PC-3 (cell line): ENCODE measurements at regions not wholly inside any gene's neighbourhood (a gene's known extent, or its start where the extent isn't known, plus 50 kb on each side); places are given as distances from the start of the nearest gene placed in this dataset.

Source experiments
- ATAC-seq: fragments of 200-7000 bp; cut with Tn5 transposase; 2 replicates; pipeline ENCODE4 v1.9.1; 2020; ENCODE audit warnings: mild to moderate bottlenecking, moderate library complexity
- BruUV-seq: library from RNA; stranded (reverse); fragments of 400-500 nt; replicated peaks from 2 replicates; lab custom pipeline; 2021; lab: Mats Ljungman, UMichigan
- CTCF ChIA-PET: fragments of 300-600 bp; sonication (Branson Sonifier 250); formaldehyde crosslinking; loops from one replicate; lab custom pipeline; 2022; ENCODE audit warnings: antibody characterized with exemption; lab: Charles Lee
- POLR2A ChIA-PET: fragments of 300-600 bp; sonication (Branson Sonifier 250); formaldehyde crosslinking; loops from one replicate; lab custom pipeline; 2022; ENCODE audit warnings: antibody characterized with exemption; ENCODE audit not compliant: unreplicated experiment; lab: Charles Lee
- DNase-seq: peaks from one replicate; pipeline ENCODE4 v3.0.0-alpha.2; 2015
- H2AFZ ChIP-seq: fragments of 300-600 bp; sonication (generic); 2 replicates; pipeline ENCODE4 v1.6.0; 2016; ENCODE audit warnings: antibody characterized with exemption, low read length
- H3F3A ChIP-seq: fragments of 300-600 bp; sonication (generic); one replicate; pipeline ENCODE4 v1.6.0; 2017; ENCODE audit warnings: antibody characterized with exemption, low read length, control low read depth, mild to moderate bottlenecking; ENCODE audit not compliant: unreplicated experiment
- H3K27ac ChIP-seq: fragments of 300-600 bp; sonication (generic); 2 replicates; pipeline ENCODE4 v1.5.1; 2016; ENCODE audit warnings: mild to moderate bottlenecking, low read length
- H3K27me3 ChIP-seq: fragments of 300-600 bp; sonication (generic); 2 replicates; pipeline ENCODE4 v1.6.1; 2016; ENCODE audit warnings: low read length, mixed read lengths
- H3K36me3 ChIP-seq: fragments of 300-600 bp; sonication (generic); 2 replicates; pipeline ENCODE4 v1.6.1; 2016; ENCODE audit warnings: low read depth, mixed run types, low read length, mixed read lengths
- H3K4me1 ChIP-seq: fragments of 300-600 bp; sonication (generic); 2 replicates; pipeline ENCODE4 v1.5.1; 2016; ENCODE audit warnings: low read length; ENCODE audit not compliant: insufficient read depth
- H3K4me2 ChIP-seq: fragments of 300-600 bp; sonication (generic); 2 replicates; pipeline ENCODE4 v1.6.0; 2016; ENCODE audit warnings: low read length
- H3K4me3 ChIP-seq: fragments of 300-600 bp; sonication (generic); 2 replicates; pipeline ENCODE4 v1.5.1; 2016; ENCODE audit warnings: mild to moderate bottlenecking, low read length, mixed read lengths
- H3K79me2 ChIP-seq: fragments of 300-600 bp; sonication (generic); 2 replicates; pipeline ENCODE4 v1.6.1; 2017; ENCODE audit warnings: low read length, mixed read lengths
- H3K9ac ChIP-seq: fragments of 300-600 bp; sonication (generic); 2 replicates; pipeline ENCODE4 v1.6.0; 2016; ENCODE audit warnings: mild to moderate bottlenecking, low read length
- H3K9me2 ChIP-seq: fragments of 300-600 bp; sonication (generic); replicated peaks from 2 replicates; pipeline ENCODE4 v1.6.1; 2016; ENCODE audit warnings: mixed run types, low read length, mixed read lengths
- H3K9me3 ChIP-seq: fragments of 300-600 bp; sonication (generic); 2 replicates; pipeline ENCODE4 v1.6.1; 2016; ENCODE audit warnings: low read length, mixed read lengths
- H4K20me1 ChIP-seq: fragments of 300-600 bp; sonication (generic); 2 replicates; pipeline ENCODE4 v1.6.1; 2016; ENCODE audit warnings: low read length, mixed read lengths
- EZH2 ChIP-seq: fragments of 300-600 bp; sonication (generic); IDR thresholded peaks from one replicate; pipeline ENCODE4 v1.6.1; 2017; ENCODE audit warnings: antibody characterized with exemption, mild to moderate bottlenecking, low read length; ENCODE audit not compliant: unreplicated experiment
- EZH2phosphoT487 ChIP-seq: fragments of 300-600 bp; sonication (generic); IDR thresholded peaks from 2 replicates; pipeline ENCODE4 v1.6.1; 2018; ENCODE audit warnings: mild to moderate bottlenecking, antibody characterized with exemption, low read length, borderline replicate concordance
- intact Hi-C: fragments of 100-400 bp; cut with micrococcal nuclease; formaldehyde crosslinking; loops from 2 replicates; pipeline ENCODE4 v1.9.0; 2023
- TF ChIP-seq, protein P1 (sequence below): fragments of 300-600 bp; sonication (generic); conservative IDR thresholded peaks from 2 replicates; pipeline ENCODE4 v1.5.1; 2017; ENCODE audit warnings: antibody characterized with exemption, low read depth, mild to moderate bottlenecking, low read length

DNA sequence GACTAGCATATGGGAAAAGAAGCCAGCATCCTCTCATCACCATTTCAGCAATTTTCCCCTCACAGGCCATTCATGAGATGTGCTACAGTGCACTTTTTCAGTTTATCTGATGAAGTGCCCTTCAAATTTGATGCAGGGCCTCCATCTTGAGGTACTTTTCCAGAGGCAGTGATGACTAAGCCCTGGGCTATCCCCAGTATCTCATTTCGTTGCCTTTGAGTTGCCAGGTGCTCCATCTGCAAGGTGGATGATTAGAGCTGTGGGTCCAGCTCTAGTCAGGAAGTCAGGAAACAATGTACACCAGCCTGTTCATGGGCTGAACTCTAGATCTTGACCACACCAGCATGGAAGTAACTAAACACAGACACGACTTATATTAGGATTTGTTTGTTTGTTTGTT, 425.2 kb downstream of the METTL4 start:
- ATAC-seq (peak; percentile 10; the same call in 1 of the 2 replicates), DNase-seq (peak; percentile 47)
- POLR2A ChIA-PET = no interaction called here
- Histone ChIP-seq H2AFZ (no peak overlapping the region), H3K36me3 (no peaks in the 10 kb centered on the region), H3K79me2 (no peaks in the 10 kb centered on the region), H3K4me2 (peak overlapping the region; percentile 69; the same call in 1 of the 2 replicates), H3K9me2 (no peaks in the 10 kb centered on the region), H3K9me3 (no peaks in the 10 kb centered on the region), H3K27me3 (no peaks in the 10 kb centered on the region), H4K20me1 (no peaks in the 10 kb centered on the region), H3K9ac (no peak overlapping the region), H3K4me3 (no peak overlapping the region), H3K4me1 (peaks cover 35% of the 10 kb centered on the region), H3K27ac (peak overlapping the region; percentile 90), H3F3A (peaks cover 5% of the 10 kb centered on the region)
- CTCF ChIA-PET = no interaction called here
- intact Hi-C loops = loop anchor here (2.0 kb wide), 2 partner anchors 41 to 113 kb away; no protein-coding TSS in a partner anchor
- BruUV-seq = no TSS peak
- TF ChIP-seq EZH2 = no peak
- TF ChIP-seq, protein P1, sequence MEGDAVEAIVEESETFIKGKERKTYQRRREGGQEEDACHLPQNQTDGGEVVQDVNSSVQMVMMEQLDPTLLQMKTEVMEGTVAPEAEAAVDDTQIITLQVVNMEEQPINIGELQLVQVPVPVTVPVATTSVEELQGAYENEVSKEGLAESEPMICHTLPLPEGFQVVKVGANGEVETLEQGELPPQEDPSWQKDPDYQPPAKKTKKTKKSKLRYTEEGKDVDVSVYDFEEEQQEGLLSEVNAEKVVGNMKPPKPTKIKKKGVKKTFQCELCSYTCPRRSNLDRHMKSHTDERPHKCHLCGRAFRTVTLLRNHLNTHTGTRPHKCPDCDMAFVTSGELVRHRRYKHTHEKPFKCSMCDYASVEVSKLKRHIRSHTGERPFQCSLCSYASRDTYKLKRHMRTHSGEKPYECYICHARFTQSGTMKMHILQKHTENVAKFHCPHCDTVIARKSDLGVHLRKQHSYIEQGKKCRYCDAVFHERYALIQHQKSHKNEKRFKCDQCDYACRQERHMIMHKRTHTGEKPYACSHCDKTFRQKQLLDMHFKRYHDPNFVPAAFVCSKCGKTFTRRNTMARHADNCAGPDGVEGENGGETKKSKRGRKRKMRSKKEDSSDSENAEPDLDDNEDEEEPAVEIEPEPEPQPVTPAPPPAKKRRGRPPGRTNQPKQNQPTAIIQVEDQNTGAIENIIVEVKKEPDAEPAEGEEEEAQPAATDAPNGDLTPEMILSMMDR = no peak

DNA sequence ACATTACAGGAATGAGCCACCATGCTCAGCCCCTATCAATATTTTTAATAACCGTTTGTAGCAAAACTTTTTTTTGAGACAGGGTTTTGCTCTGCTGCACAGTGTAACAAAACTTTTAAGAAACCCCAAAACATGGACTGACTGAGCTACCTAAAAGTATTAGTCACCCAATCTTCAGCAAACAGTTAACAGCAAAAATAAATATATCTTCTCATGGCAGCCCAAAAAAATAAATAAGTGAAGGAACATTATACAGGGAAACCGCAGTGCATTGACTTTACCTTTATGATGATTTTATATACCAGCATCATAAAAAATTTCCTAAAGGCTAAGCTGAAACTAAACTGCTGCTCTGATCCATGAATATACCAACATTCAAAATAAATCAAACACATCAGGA, 424.6 kb downstream of the METTL4 start:
- Histone ChIP-seq H3K27me3 (no peaks in the 10 kb centered on the region), H3K9ac (peak overlapping the region; percentile 60), H4K20me1 (no peaks in the 10 kb centered on the region), H3K27ac (peak overlapping the region; percentile 90), H3K4me2 (peak overlapping the region; percentile 69), H3K4me3 (peak overlapping the region; percentile 37; the same call in 1 of the 2 replicates), H3K36me3 (no peaks in the 10 kb centered on the region), H3K79me2 (no peaks in the 10 kb centered on the region), H2AFZ (0 out of 2 replicates have a peak overlapping the region, but pooled peaks have one; percentile 2), H3F3A (peaks cover 5% of the 10 kb centered on the region), H3K9me3 (no peaks in the 10 kb centered on the region), H3K9me2 (no peaks in the 10 kb centered on the region), H3K4me1 (peaks cover 35% of the 10 kb centered on the region)
- TF ChIP-seq EZH2 = no peak
- TF ChIP-seq, protein P1 = no peak
- DNase-seq (peak; percentile 68), ATAC-seq (peak; percentile 70)
- ChIA-PET POLR2A (interaction anchor here (0.6 kb wide), 1 partner anchor 42 kb away, joined by 3 read pairs; no protein-coding TSS in a partner anchor), CTCF (interaction anchor here (0.8 kb wide), 1 partner anchor 34 kb away, joined by 3 read pairs; no protein-coding TSS in a partner anchor)
- intact Hi-C loops = loop anchor here (1.0 to 2.0 kb wide), 6 partner anchors 34 to 158 kb away; no protein-coding TSS in a partner anchor
- BruUV-seq = no TSS peak

DNA sequence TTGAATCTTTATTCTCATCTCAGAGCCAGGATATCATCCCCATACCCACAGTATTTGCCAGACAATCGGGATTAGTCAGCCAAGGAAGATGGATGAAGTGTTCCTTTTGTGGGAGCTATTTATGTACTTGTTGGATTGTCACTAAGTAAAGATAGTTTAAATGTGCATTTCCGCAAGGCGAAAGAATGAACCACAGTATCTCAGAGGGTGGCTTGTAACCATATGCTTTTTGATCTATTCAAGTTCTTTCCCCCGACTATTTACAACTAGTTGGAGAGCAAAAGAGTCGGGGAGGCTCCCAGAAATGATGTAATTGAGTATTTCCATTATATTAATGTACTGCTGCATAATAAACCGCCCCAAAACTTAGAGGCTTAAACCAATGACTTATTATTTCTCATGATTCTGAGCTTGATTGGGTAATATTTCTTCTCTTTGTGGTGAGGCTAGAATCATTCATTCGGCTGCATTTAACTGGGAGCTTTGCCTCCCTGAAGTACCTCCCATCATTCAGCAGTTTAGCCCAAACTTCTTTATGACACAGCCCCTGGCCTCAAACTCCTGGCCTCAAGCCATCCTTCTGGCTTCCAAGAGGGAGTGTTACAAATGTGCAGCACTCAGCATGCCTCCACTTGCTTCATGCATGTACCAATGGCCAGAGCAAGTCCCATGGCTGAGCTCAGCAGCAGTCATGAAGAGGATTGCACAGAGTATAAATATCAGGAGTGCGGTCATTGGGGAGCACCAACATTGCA, 423.7 kb downstream of the METTL4 start:
- Histone ChIP-seq H3K4me2 (peak overlapping the region; percentile 69), H4K20me1 (no peaks in the 10 kb centered on the region), H3F3A (peaks cover 5% of the 10 kb centered on the region), H3K9ac (peak overlapping the region; percentile 60), H3K4me1 (peaks cover 35% of the 10 kb centered on the region), H3K27ac (peak overlapping the region; percentile 90), H3K9me2 (no peaks in the 10 kb centered on the region), H2AFZ (peak overlapping the region; percentile 2), H3K4me3 (peak overlapping the region; percentile 37; the same call in 1 of the 2 replicates), H3K9me3 (no peaks in the 10 kb centered on the region), H3K36me3 (no peaks in the 10 kb centered on the region), H3K79me2 (no peaks in the 10 kb centered on the region), H3K27me3 (no peaks in the 10 kb centered on the region)
- ChIA-PET CTCF (interaction anchor here (0.8 kb wide), 1 partner anchor 35 kb away, joined by 3 read pairs; no protein-coding TSS in a partner anchor), POLR2A (interaction anchor here (0.6 kb wide), 1 partner anchor 41 kb away, joined by 3 read pairs; no protein-coding TSS in a partner anchor)
- ATAC-seq = peak; percentile 76
- TF ChIP-seq EZH2phosphoT487 = no peak
- TF ChIP-seq, protein P1 = no peak
- no peak for TF ChIP-seq EZH2
- peak; percentile 85 for DNase-seq
- intact Hi-C loops = loop anchor here (1.0 to 2.0 kb wide), 6 partner anchors 35 to 157 kb away; no protein-coding TSS in a partner anchor
- no TSS peak for BruUV-seq
